GM23338 (cell line): ENCODE measurements at regions not wholly inside any gene's neighbourhood (a gene's known extent, or its start where the extent isn't known, plus 50 kb on each side); places are given as distances from the start of the nearest gene placed in this dataset.

Source experiments
- CREB1 ChIP-seq: fragments of 250-450 bp; sonication (Bioruptor Pico); IDR thresholded peaks from 2 replicates; pipeline ENCODE4 v1.5.0; 2020; ENCODE audit warnings: low read depth, mild to moderate bottlenecking, moderate library complexity
- CTCF ChIP-seq, 2 experiments: fragments of 200-600 bp in 1 of 2; sonication (generic) in 1 of 2; conservative IDR thresholded peaks; 2 replicates each; pipeline versions ENCODE4 v1.5.1 to v1.6.1; 2016 to 2017; ENCODE audit warnings: antibody characterized with exemption in 2 of 2, low read depth in 2 of 2, mild to moderate bottlenecking in 2 of 2, moderate library complexity in 1 of 2
- ETS1 ChIP-seq: IDR thresholded peaks from 2 replicates; pipeline ENCODE4 v1.6.1; 2016; ENCODE audit warnings: antibody characterized with exemption
- EZH2 ChIP-seq: fragments of 200-600 bp; sonication (generic); IDR thresholded peaks from one replicate; pipeline ENCODE4 v1.8.0; 2017; ENCODE audit warnings: antibody characterized with exemption, mild to moderate bottlenecking, low read depth; ENCODE audit not compliant: unreplicated experiment
- EZH2phosphoT487 ChIP-seq: fragments of 200-600 bp; sonication (generic); IDR thresholded peaks from one replicate; pipeline ENCODE4 v1.8.1; 2018; ENCODE audit warnings: antibody characterized with exemption; ENCODE audit not compliant: unreplicated experiment
- JUNB ChIP-seq: IDR thresholded peaks from one replicate; pipeline ENCODE4 v1.6.1; 2016; ENCODE audit warnings: antibody characterized with exemption; ENCODE audit not compliant: unreplicated experiment
- NANOG ChIP-seq: IDR thresholded peaks from 2 replicates; pipeline ENCODE4 v1.6.1; 2016; ENCODE audit warnings: antibody characterized with exemption, borderline replicate concordance
- POLR2AphosphoS5 ChIP-seq: IDR thresholded peaks from 2 replicates; pipeline ENCODE4 v1.6.1; 2016; ENCODE audit warnings: antibody characterized with exemption, low read depth
- REST ChIP-seq: IDR thresholded peaks from one replicate; pipeline ENCODE4 v1.6.1; 2018; ENCODE audit warnings: antibody characterized with exemption; ENCODE audit not compliant: unreplicated experiment
- ZNF114 ChIP-seq: fragments of 250-450 bp; sonication (Bioruptor Pico); IDR thresholded peaks from 2 replicates; pipeline ENCODE4 v1.5.0; 2020; ENCODE audit warnings: mild to moderate bottlenecking, moderate library complexity
- ZNF331 ChIP-seq: fragments of 250-450 bp; sonication (Bioruptor Pico); IDR thresholded peaks from 2 replicates; pipeline ENCODE4 v1.5.0; 2020; ENCODE audit warnings: low read depth, mild to moderate bottlenecking, moderate library complexity

- TF ChIP-seq CTCF (conservative IDR thresholded peaks at IDR 0.05; ENCODE audit: low read depth in 2 of 2) = no peak
- TF ChIP-seq REST = no peak
- TF ChIP-seq POLR2AphosphoS5 = no peak
- no peak for TF ChIP-seq EZH2phosphoT487
- no peak for TF ChIP-seq ETS1
- TF ChIP-seq CREB1 = no peak
- no peak for TF ChIP-seq EZH2
- TF ChIP-seq ZNF114 (CRISPR knock-in tag) = no peak
- no peak for TF ChIP-seq ZNF331 (CRISPR knock-in tag)
- no peak for TF ChIP-seq NANOG
- no peak for TF ChIP-seq JUNB
Observed at GRCh38 chr2:41919135-41919534, 128.7 kb upstream of the PKDCC start.
